Prostate gland (tissue), 2 donors: ENCODE measurements at regions not wholly inside any gene's neighbourhood (a gene's known extent, or its start where the extent isn't known, plus 50 kb on each side); places are given as distances from the start of the nearest gene placed in this dataset.

Experiments
- POLR2AphosphoS5 ChIP-seq: sonication (generic); formaldehyde crosslinking; IDR thresholded peaks from one replicate; pipeline ENCODE4 v1.6.1; 2017; ENCODE audit warnings: antibody characterized with exemption
- TF ChIP-seq, protein P1 (sequence below), 4 experiments: fragments of 200-600 bp in 2 of 4; fragments of 450-650 bp in 2 of 4; sonication (generic) in 2 of 4; IDR thresholded peaks; 1 replicate in 3 of 4; 2 replicates in 1 of 4; pipeline ENCODE4 v1.5.1; 2016 to 2019; ENCODE audit warnings: antibody characterized with exemption in 4 of 4, mild to moderate bottlenecking in 2 of 4, moderate library complexity in 2 of 4

DNA sequence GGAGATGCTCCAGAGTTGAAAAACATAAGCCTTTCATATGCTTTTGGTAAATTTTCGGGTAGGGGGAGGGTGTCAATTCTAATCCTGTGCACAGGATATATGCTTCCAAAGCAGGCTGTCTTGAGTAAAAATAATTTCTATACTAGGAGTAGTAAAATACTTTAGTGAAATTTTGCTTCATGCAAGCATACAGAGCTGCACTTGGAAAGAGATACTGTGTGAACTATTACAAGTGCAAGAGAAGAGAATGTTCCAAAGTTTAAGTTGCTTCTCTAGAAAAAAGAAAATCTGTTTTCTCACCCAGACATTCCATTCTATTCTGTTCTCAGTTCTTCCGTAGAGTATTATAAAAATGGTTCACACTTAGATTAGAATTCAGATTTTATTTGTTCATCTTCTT, 324.6 kb upstream of the AADAT start:
- TF ChIP-seq, protein P1, sequence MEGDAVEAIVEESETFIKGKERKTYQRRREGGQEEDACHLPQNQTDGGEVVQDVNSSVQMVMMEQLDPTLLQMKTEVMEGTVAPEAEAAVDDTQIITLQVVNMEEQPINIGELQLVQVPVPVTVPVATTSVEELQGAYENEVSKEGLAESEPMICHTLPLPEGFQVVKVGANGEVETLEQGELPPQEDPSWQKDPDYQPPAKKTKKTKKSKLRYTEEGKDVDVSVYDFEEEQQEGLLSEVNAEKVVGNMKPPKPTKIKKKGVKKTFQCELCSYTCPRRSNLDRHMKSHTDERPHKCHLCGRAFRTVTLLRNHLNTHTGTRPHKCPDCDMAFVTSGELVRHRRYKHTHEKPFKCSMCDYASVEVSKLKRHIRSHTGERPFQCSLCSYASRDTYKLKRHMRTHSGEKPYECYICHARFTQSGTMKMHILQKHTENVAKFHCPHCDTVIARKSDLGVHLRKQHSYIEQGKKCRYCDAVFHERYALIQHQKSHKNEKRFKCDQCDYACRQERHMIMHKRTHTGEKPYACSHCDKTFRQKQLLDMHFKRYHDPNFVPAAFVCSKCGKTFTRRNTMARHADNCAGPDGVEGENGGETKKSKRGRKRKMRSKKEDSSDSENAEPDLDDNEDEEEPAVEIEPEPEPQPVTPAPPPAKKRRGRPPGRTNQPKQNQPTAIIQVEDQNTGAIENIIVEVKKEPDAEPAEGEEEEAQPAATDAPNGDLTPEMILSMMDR (IDR thresholded peaks at IDR 0.05): no peak
- TF ChIP-seq POLR2AphosphoS5: no peak
